OCI-LY1 (cell line): ENCODE measurements at regions not wholly inside any gene's neighbourhood (a gene's known extent, or its start where the extent isn't known, plus 50 kb on each side); places are given as distances from the start of the nearest gene placed in this dataset.

Source experiments
- H2AFZ ChIP-seq: fragments of 200-600 bp; sonication (generic), shearing (Covaris generic); 2 replicates; pipeline ENCODE4 v1.6.0; 2014; ENCODE audit warnings: antibody characterized with exemption, mild to moderate bottlenecking, low read length
- H3F3A ChIP-seq: fragments of 200-600 bp; sonication (generic), shearing (Covaris generic); 2 replicates; pipeline ENCODE4 v1.6.0; 2014; ENCODE audit warnings: mild to moderate bottlenecking, antibody characterized with exemption, low read length, moderate library complexity; ENCODE audit not compliant: insufficient read depth
- H3K27ac ChIP-seq: fragments of 200-600 bp; sonication (generic); 2 replicates; pipeline ENCODE4 v1.5.1; 2014; ENCODE audit warnings: low read length, mixed run types, mild to moderate bottlenecking, low read depth; ENCODE audit not compliant: poor library complexity, severe bottlenecking
- H3K27me3 ChIP-seq: fragments of 200-600 bp; sonication (generic); 2 replicates; pipeline ENCODE4 v1.6.0; 2014; ENCODE audit warnings: antibody characterized with exemption, mild to moderate bottlenecking, low read length, moderate library complexity; ENCODE audit not compliant: insufficient read depth
- H3K36me3 ChIP-seq: fragments of 200-600 bp; sonication (generic); 2 replicates; pipeline ENCODE4 v1.6.1; 2014; ENCODE audit warnings: mild to moderate bottlenecking, antibody characterized with exemption, low read length, moderate library complexity, mixed read lengths; ENCODE audit not compliant: insufficient read depth
- H3K4me1 ChIP-seq: fragments of 200-600 bp; sonication (generic); 2 replicates; pipeline ENCODE4 v1.5.1; 2014; ENCODE audit warnings: mild to moderate bottlenecking, low read length, moderate library complexity; ENCODE audit not compliant: insufficient read depth, severe bottlenecking
- H3K4me2 ChIP-seq: fragments of 200-600 bp; sonication (generic), shearing (Covaris generic); 2 replicates; pipeline ENCODE4 v1.6.1; 2014; ENCODE audit warnings: low read length
- H3K4me3 ChIP-seq: fragments of 200-600 bp; sonication (generic); 2 replicates; pipeline ENCODE4 v1.5.1; 2014; ENCODE audit warnings: low read length, low read depth, mild to moderate bottlenecking, mixed read lengths; ENCODE audit not compliant: poor library complexity, severe bottlenecking
- H3K79me2 ChIP-seq: fragments of 200-600 bp; shearing (Covaris generic); 2 replicates; pipeline ENCODE4 v1.6.1; 2016; ENCODE audit warnings: mixed run types, low read length, mixed read lengths; ENCODE audit not compliant: insufficient read depth
- H3K9ac ChIP-seq: fragments of 200-600 bp; sonication (generic), shearing (Covaris generic); 2 replicates; pipeline ENCODE4 v1.6.1; 2014; ENCODE audit warnings: mild to moderate bottlenecking, low read length, mixed read lengths
- H3K9me2 ChIP-seq: fragments of 200-600 bp; sonication (generic), shearing (Covaris generic); 2 replicates; pipeline ENCODE4 v1.6.1; 2014; ENCODE audit warnings: low read depth, mild to moderate bottlenecking, low read length, mixed read lengths
- H3K9me3 ChIP-seq: fragments of 200-600 bp; shearing (Covaris generic); 2 replicates; pipeline ENCODE4 v1.6.1; 2014; ENCODE audit warnings: low read length, mixed read lengths
- H4K20me1 ChIP-seq: fragments of 200-600 bp; sonication (generic), shearing (Covaris generic); 2 replicates; pipeline ENCODE4 v1.6.0; 2016; ENCODE audit warnings: mild to moderate bottlenecking, low read length; ENCODE audit not compliant: insufficient read depth
- CTCF ChIP-seq: fragments of 200-600 bp; sonication (generic), shearing (Covaris generic); IDR thresholded peaks from 2 replicates; pipeline ENCODE4 v1.5.1; 2017; ENCODE audit warnings: mild to moderate bottlenecking, antibody characterized with exemption, low read length, moderate library complexity, mixed read lengths
- EZH2 ChIP-seq: fragments of 200-600 bp; sonication (generic), shearing (Covaris generic); IDR thresholded peaks from 2 replicates; pipeline ENCODE4 v1.8.0; 2017; ENCODE audit warnings: borderline replicate concordance, mixed run types, mild to moderate bottlenecking, antibody characterized with exemption, low read length, moderate library complexity, mixed read lengths

GRCh38 chr2:103169861-103170260 lies 408.0 kb downstream of the TMEM182 start:
- Histone ChIP-seq H3K9me2 (no peaks in the 10 kb centered on the region), H3K27me3 (no peaks in the 10 kb centered on the region), H3K4me3 (no peak overlapping the region), H3K4me2 (no peak overlapping the region), H3F3A (no peaks in the 10 kb centered on the region), H3K4me1 (no peaks in the 10 kb centered on the region), H4K20me1 (no peaks in the 10 kb centered on the region), H3K36me3 (no peaks in the 10 kb centered on the region), H3K79me2 (no peaks in the 10 kb centered on the region), H3K9ac (no peak overlapping the region), H3K9me3 (no peaks in the 10 kb centered on the region), H2AFZ (no peak overlapping the region), H3K27ac (no peak overlapping the region)
- no peak for TF ChIP-seq EZH2
- TF ChIP-seq CTCF: no peak

GRCh38 chr2:103172821-103173220 lies 411.0 kb downstream of the TMEM182 start:
- Histone ChIP-seq H3K4me1 (no peaks in the 10 kb centered on the region), H3K4me3 (no peak overlapping the region), H3F3A (no peaks in the 10 kb centered on the region), H3K9ac (no peak overlapping the region), H3K27me3 (no peaks in the 10 kb centered on the region), H3K4me2 (no peak overlapping the region), H3K79me2 (no peaks in the 10 kb centered on the region), H4K20me1 (no peaks in the 10 kb centered on the region), H3K27ac (no peak overlapping the region), H3K9me2 (no peaks in the 10 kb centered on the region), H3K36me3 (no peaks in the 10 kb centered on the region), H2AFZ (no peak overlapping the region), H3K9me3 (no peaks in the 10 kb centered on the region)
- TF ChIP-seq EZH2 (no peak), CTCF (no peak)

- no peaks in the 10 kb centered on the region for H3K79me2 ChIP-seq
- H3K27me3 ChIP-seq: no peaks in the 10 kb centered on the region
- no peaks in the 10 kb centered on the region for H3K9me2 ChIP-seq
- no peaks in the 10 kb centered on the region for H3K36me3 ChIP-seq
- no peak overlapping the region for H3K4me2 ChIP-seq
- no peaks in the 10 kb centered on the region for H4K20me1 ChIP-seq
- H3K4me3 ChIP-seq: no peak overlapping the region
- H3K9ac ChIP-seq: no peak overlapping the region
- no peak overlapping the region for H2AFZ ChIP-seq
- no peak overlapping the region for H3K27ac ChIP-seq
- no peak for TF ChIP-seq CTCF
- no peak for TF ChIP-seq EZH2
- H3F3A ChIP-seq: no peaks in the 10 kb centered on the region
- no peaks in the 10 kb centered on the region for H3K4me1 ChIP-seq
- H3K9me3 ChIP-seq: no peaks in the 10 kb centered on the region
These were observed 412.9 kb downstream of the TMEM182 start for GRCh38 chr2:103174711-103175110.
